ENCODE measurements at regions not wholly inside any gene's neighbourhood (a gene's known extent, or its start where the extent isn't known, plus 50 kb on each side); places are given as distances from the start of the nearest gene placed in this dataset.
"Not testable (repeated sequence)": the region's sequence is repeated elsewhere in the genome, so short reads cannot be mapped to it uniquely, and the experiment has no call there.

- Histone ChIP-seq H4K20me1 (ENCODE audit: insufficient read depth) (no peaks in the 10 kb centered on the region), H3K9ac (ENCODE audit: low read length) (no peak overlapping the region), H3K4me1 (ENCODE audit: control insufficient read depth in 1 of 2, insufficient read depth in 2 of 2, low read length in 2 of 2) (no peaks in the 10 kb centered on the region), H3K9me2 (ENCODE audit: insufficient read depth) (no peaks in the 10 kb centered on the region), H3K36me3 (ENCODE audit: control insufficient read depth in 1 of 2, insufficient read depth in 2 of 2, low read length in 2 of 2) (no peaks in the 10 kb centered on the region), H3K4me2 (ENCODE audit: low read length) (no peak overlapping the region), H2AFZ (ENCODE audit: low read depth, low read length, poor library complexity, severe bottlenecking) (no peak overlapping the region), H3K27ac (ENCODE audit: low read depth, low read length) (no peak overlapping the region), H3K9me3 (ENCODE audit: control insufficient read depth in 1 of 2, insufficient read depth in 1 of 2, low read depth in 1 of 2, low read length in 2 of 2) (no peaks in the 10 kb centered on the region), H3K79me2 (ENCODE audit: insufficient read depth, low read length) (no peaks in the 10 kb centered on the region), H3K27me3 (ENCODE audit: insufficient read depth, low read length) (no peaks in the 10 kb centered on the region), H3K4me3 (replicated peaks in 1 of 2; ENCODE audit: low read depth in 1 of 2, low read length in 2 of 2) (no peak overlapping the region)
- RAD21 ChIA-PET (ENCODE audit: low non-redundant PET in 1 of 2, low total read pairs in 2 of 2, uncharacterized antibody in 2 of 2, unreplicated experiment in 2 of 2): no interaction called here
- DNase-seq (ENCODE audit: low read depth, low spot score) (no peak), ATAC-seq (no peak)
- POLR2A ChIA-PET: no interaction called here
- CTCF ChIA-PET: no interaction called here
- TF ChIP-seq EZH2 (IDR thresholded peaks at IDR 0.05) (no peak), EZH2phosphoT487 (IDR thresholded peaks at IDR 0.05; ENCODE audit: borderline replicate concordance) (no peak), JUND (IDR thresholded peaks at IDR 0.05) (no peak), POLR2A (IDR thresholded peaks at IDR 0.05; ENCODE audit: borderline replicate concordance, extremely low read depth, insufficient read depth, insufficient read length) (no peak), FOSL1 (IDR thresholded peaks at IDR 0.05; ENCODE audit: low read depth) (no peak), RAD21 (IDR thresholded peaks at IDR 0.05; ENCODE audit: low read depth) (no peak), SIN3A (IDR thresholded peaks at IDR 0.05; ENCODE audit: low read depth) (no peak)
- BruUV-seq (replicated peaks): no TSS peak
- intact Hi-C loops (cut with micrococcal nuclease): no loop called here
These were observed 131.8 kb downstream of the ATP6V1G3 start for GRCh38 chr1:198408716-198409115.

GRCh38 chr1:198404632-198405031 lies 135.8 kb downstream of the ATP6V1G3 start:
- BruUV-seq (replicated peaks); H3K9me2 ChIP-seq (ENCODE audit: insufficient read depth); CTCF ChIA-PET; H3K4me2 ChIP-seq (ENCODE audit: low read length); ATAC-seq; RAD21 ChIA-PET (ENCODE audit: low non-redundant PET in 1 of 2, low total read pairs in 2 of 2, uncharacterized antibody in 2 of 2, unreplicated experiment in 2 of 2); H3K27ac ChIP-seq (ENCODE audit: low read depth, low read length); intact Hi-C loops (cut with micrococcal nuclease); H2AFZ ChIP-seq (ENCODE audit: low read depth, low read length, poor library complexity, severe bottlenecking); H3K9ac ChIP-seq (ENCODE audit: low read length); POLR2A ChIA-PET; H3K36me3 ChIP-seq (ENCODE audit: control insufficient read depth in 1 of 2, insufficient read depth in 2 of 2, low read length in 2 of 2); H3K79me2 ChIP-seq (ENCODE audit: insufficient read depth, low read length); H3K27me3 ChIP-seq (ENCODE audit: insufficient read depth, low read length); H4K20me1 ChIP-seq (ENCODE audit: insufficient read depth); DNase-seq (ENCODE audit: low read depth, low spot score); H3K4me1 ChIP-seq (ENCODE audit: control insufficient read depth in 1 of 2, insufficient read depth in 2 of 2, low read length in 2 of 2); H3K4me3 ChIP-seq (replicated peaks in 1 of 2; ENCODE audit: low read depth in 1 of 2, low read length in 2 of 2); H3K9me3 ChIP-seq (ENCODE audit: control insufficient read depth in 1 of 2, insufficient read depth in 1 of 2, low read depth in 1 of 2, low read length in 2 of 2): not testable (repeated sequence)
